K562 (cell line): ENCODE measurements at regions not wholly inside any gene's neighbourhood (a gene's known extent, or its start where the extent isn't known, plus 50 kb on each side); places are given as distances from the start of the nearest gene placed in this dataset.

ENCODE experiments used
- ATAC-seq: fragments of 200-7000 bp; cut with Tn5 transposase; 3 replicates; pipeline ENCODE4 v1.9.1; 2020; ENCODE audit warnings: moderate library complexity
- BruUV-seq: library from RNA; stranded (reverse); fragments of 400-500 nt; replicated peaks from 2 replicates; lab custom pipeline; 2021; lab: Mats Ljungman, UMichigan
- CTCF ChIA-PET: fragments of 300-600 bp; formaldehyde crosslinking; extraction: SDS; loops from one replicate; lab custom pipeline; 2021; ENCODE audit warnings: low intra/inter-chr PET ratio; lab: Yijun Ruan, JAX
- POLR2A ChIA-PET: fragments of 300-600, 350-650 bp; sonication (Branson Sonifier 250); formaldehyde crosslinking; extraction: SDS; loops from one replicate; lab custom pipeline; 2021; ENCODE audit warnings: antibody characterized with exemption, inconsistent platforms; lab: Yijun Ruan, JAX
- DNase-seq, 4 experiments: peaks; one replicate each; pipeline versions ENCODE4 v3.0.0 to v3.0.0-alpha.2; 2011 to 2018; ENCODE audit warnings: low spot score in 3 of 4, mixed read lengths in 3 of 4; ENCODE audit errors: extremely low read depth in 1 of 4
- FAIRE-seq: peaks from 2 replicates; lab custom pipeline; 2011; peaks lifted over from hg19 to GRCh38; lab: Jason Lieb, UNC
- H2AFZ ChIP-seq: 2 replicates; pipeline ENCODE4 v1.6.0; 2011; ENCODE audit warnings: low read depth, low read length, control low read depth, inconsistent platforms
- H3K27ac ChIP-seq: fragments of 200-600 bp; 3 replicates; pipeline ENCODE4 v1.8.0; 2011; ENCODE audit warnings: low read depth, mild to moderate bottlenecking, control low read depth, inconsistent platforms, low read length, moderate library complexity, mixed read lengths; ENCODE audit errors: extremely low read depth
- H3K27me3 ChIP-seq, 2 experiments: fragments of 300-600 bp in 1 of 2; 2 replicates in 1 of 2; 3 replicates in 1 of 2; pipeline versions ENCODE4 v1.6.0 to v1.8.0; 2011; ENCODE audit warnings: inconsistent platforms in 2 of 2, low read length in 2 of 2, mild to moderate bottlenecking in 1 of 2, mixed read lengths in 1 of 2, moderate library complexity in 1 of 2; ENCODE audit not compliant: control insufficient read depth in 2 of 2, insufficient read depth in 2 of 2
- H3K36me3 ChIP-seq: fragments of 300-600 bp; 3 replicates; pipeline ENCODE4 v1.8.0; 2011; ENCODE audit warnings: mild to moderate bottlenecking, low read length, inconsistent platforms; ENCODE audit not compliant: control insufficient read depth, insufficient read depth
- H3K4me1 ChIP-seq, 2 experiments: fragments of 200-600 bp in 1 of 2; replicated peaks in 1 of 2; 2 replicates in 1 of 2; 3 replicates in 1 of 2; pipeline versions ENCODE4 v1.5.1 to v1.8.0; 2011; ENCODE audit warnings: inconsistent platforms in 2 of 2, low read length in 2 of 2, mild to moderate bottlenecking in 1 of 2, mixed read lengths in 1 of 2, moderate library complexity in 1 of 2; ENCODE audit not compliant: control insufficient read depth in 2 of 2, insufficient read depth in 2 of 2
- H3K4me2 ChIP-seq: 2 replicates; pipeline ENCODE4 v1.6.1; 2011; ENCODE audit warnings: low read length, control low read depth, inconsistent platforms, mixed read lengths; ENCODE audit not compliant: insufficient read depth
- H3K4me3 ChIP-seq: fragments of 200-600 bp; sonication (generic), shearing (Covaris generic); 2 replicates; pipeline ENCODE4 v1.5.1; 2016; ENCODE audit warnings: control low read depth, inconsistent platforms
- H3K79me2 ChIP-seq: fragments of 200-600 bp; 3 replicates; pipeline ENCODE4 v1.8.0; 2011; ENCODE audit warnings: low read length, inconsistent platforms; ENCODE audit not compliant: control insufficient read depth, insufficient read depth
- H3K9ac ChIP-seq, 2 experiments: 2 replicates each; pipeline versions ENCODE4 v1.6.0 to v1.6.1; 2011; ENCODE audit warnings: low read depth in 2 of 2, low read length in 2 of 2, control low read depth in 1 of 2, inconsistent platforms in 1 of 2, mild to moderate bottlenecking in 1 of 2, mixed read lengths in 1 of 2; ENCODE audit not compliant: insufficient read depth in 1 of 2
- H3K9me1 ChIP-seq: one replicate; pipeline ENCODE4 v1.6.0; 2011; ENCODE audit warnings: inconsistent platforms, mild to moderate bottlenecking, low read length, moderate library complexity; ENCODE audit not compliant: control insufficient read depth, insufficient read depth
- H3K9me3 ChIP-seq: replicated peaks from 2 replicates; pipeline ENCODE4 v1.5.1; 2011; ENCODE audit warnings: low read depth, low read length, inconsistent platforms; ENCODE audit not compliant: control insufficient read depth, insufficient read depth
- H4K20me1 ChIP-seq: replicated peaks from 2 replicates; pipeline ENCODE4 v1.6.1; 2011; ENCODE audit warnings: low read length, inconsistent platforms, mixed read lengths; ENCODE audit not compliant: control insufficient read depth, insufficient read depth
- CHCHD3 ChIP-seq: fragments of 250-450 bp; sonication (Bioruptor Pico); IDR thresholded peaks from 2 replicates; pipeline ENCODE4 v2.1.2; 2022; ENCODE audit warnings: mild to moderate bottlenecking
- DACH1 ChIP-seq: fragments of 450-650 bp; IDR thresholded peaks from 2 replicates; pipeline ENCODE4 v1.6.1; 2018; ENCODE audit not compliant: partially characterized antibody
- DPF2 ChIP-seq: fragments of 450-650 bp; IDR thresholded peaks from 2 replicates; pipeline ENCODE4 v1.6.1; 2016
- GABPB1 ChIP-seq: sonication (generic); formaldehyde crosslinking; IDR thresholded peaks from 2 replicates; pipeline ENCODE4 v1.8.0; 2022; ENCODE audit warnings: mild to moderate bottlenecking, missing genetic modification reagents
- HOXB6 ChIP-seq: fragments of 250-450 bp; sonication (Bioruptor Pico); IDR thresholded peaks from 2 replicates; pipeline ENCODE4 v1.5.1; 2022; ENCODE audit warnings: mild to moderate bottlenecking, borderline replicate concordance
- KLF6 ChIP-seq: fragments of 250-450 bp; sonication (Bioruptor Pico); IDR thresholded peaks from 2 replicates; pipeline ENCODE4 v1.4.0; 2020; ENCODE audit warnings: mild to moderate bottlenecking, moderate library complexity, borderline replicate concordance
- MEF2D ChIP-seq: conservative IDR thresholded peaks from 2 replicates; pipeline ENCODE4 v1.6.1; 2016; ENCODE audit warnings: low read depth, missing genetic modification characterization, missing compliant biosample characterization
- OTX1 ChIP-seq: fragments of 450-650 bp; formaldehyde crosslinking; IDR thresholded peaks from 2 replicates; pipeline ENCODE4 v1.4.0; 2022; ENCODE audit warnings: mild to moderate bottlenecking
- PATZ1 ChIP-seq: fragments of 250-450 bp; sonication (Bioruptor Pico); IDR thresholded peaks from 2 replicates; pipeline ENCODE4 v1.5.0; 2020; ENCODE audit warnings: mild to moderate bottlenecking, borderline replicate concordance
- PCBP1 ChIP-seq: fragments of 200-400 bp; formaldehyde crosslinking; IDR thresholded peaks from 2 replicates; pipeline ENCODE4 v1.6.1; 2018; ENCODE audit warnings: mild to moderate bottlenecking, low read depth, low read length; ENCODE audit not compliant: poor library complexity, severe bottlenecking
- PHB ChIP-seq: fragments of 250-450 bp; sonication (Bioruptor Pico); IDR thresholded peaks from 2 replicates; pipeline ENCODE4 v1.5.0; 2021
- PTBP1 ChIP-seq: fragments of 200-400 bp; formaldehyde crosslinking; IDR thresholded peaks from 2 replicates; pipeline ENCODE4 v1.6.1; 2017; ENCODE audit warnings: low read depth, low read length
- SRSF9 ChIP-seq: fragments of 200-400 bp; formaldehyde crosslinking; IDR thresholded peaks from 2 replicates; pipeline ENCODE4 v1.6.1; 2017; ENCODE audit warnings: low read depth, low read length, borderline replicate concordance
- TAF7 ChIP-seq: fragments of 450-650 bp; IDR thresholded peaks from 2 replicates; pipeline ENCODE4 v1.6.1; 2016; ENCODE audit warnings: missing genetic modification characterization, missing compliant biosample characterization
- TAF9B ChIP-seq: fragments of 450-650 bp; IDR thresholded peaks from 2 replicates; pipeline ENCODE4 v1.6.1; 2018; ENCODE audit warnings: mild to moderate bottlenecking; ENCODE audit not compliant: partially characterized antibody
- TCF7 ChIP-seq: sonication (generic); IDR thresholded peaks from 2 replicates; pipeline ENCODE4 v1.6.1; 2016; ENCODE audit warnings: antibody characterized with exemption, borderline replicate concordance
- TFAM ChIP-seq: fragments of 250-450 bp; sonication (Bioruptor Pico); conservative IDR thresholded peaks from 2 replicates; pipeline ENCODE4 v1.5.0; 2021; ENCODE audit warnings: mild to moderate bottlenecking, moderate library complexity
- ZFPM2 ChIP-seq: fragments of 250-450 bp; sonication (Bioruptor Pico); IDR thresholded peaks from 2 replicates; pipeline ENCODE4 v1.5.1; 2022; ENCODE audit warnings: mild to moderate bottlenecking
- ZNF274 ChIP-seq: IDR thresholded peaks from 2 replicates; pipeline ENCODE4 v1.6.1; 2011; ENCODE audit warnings: low read depth, mild to moderate bottlenecking, low read length, moderate library complexity, borderline replicate concordance
- ZNF695 ChIP-seq: fragments of 450-650 bp; formaldehyde crosslinking; IDR thresholded peaks from 2 replicates; pipeline ENCODE4 v1.4.0; 2020; ENCODE audit warnings: mild to moderate bottlenecking, moderate library complexity
- WGBS: fragments of 100-300 bp; shearing (Covaris generic); methylation state at CpG from one replicate; pipeline ENCODE4 v1.1.6; 2016; ENCODE audit warnings: low coverage, mixed read lengths; ENCODE audit not compliant: insufficient coverage; ENCODE audit errors: missing lambda C conversion rate; 5-methylcytosine and 5-hydroxymethylcytosine counted together
- in situ Hi-C: fragments of 300-500 bp; cut with MboI; formaldehyde crosslinking; loops from 4 replicates; pipeline ENCODE4 v1.15.0; 2018; ENCODE audit warnings: inconsistent platforms, mixed read lengths
- intact Hi-C: fragments of 100-400 bp; cut with micrococcal nuclease; formaldehyde crosslinking; loops from 2 replicates; pipeline ENCODE4 v1.14.2; 2022

- no peaks in the 10 kb centered on the region; a peak in 2 of 5 replicates for H3K27me3 ChIP-seq
- H3K4me2 ChIP-seq: no peak overlapping the region
- DNase-seq: no peak
- BruUV-seq: no TSS peak
- CTCF ChIA-PET: no interaction called here
- H3K4me1 ChIP-seq: no peaks in the 10 kb centered on the region
- H2AFZ ChIP-seq: no peak overlapping the region
- no peak overlapping the region for H3K9ac ChIP-seq
- no peaks in the 10 kb centered on the region for H3K9me1 ChIP-seq
- no peaks in the 10 kb centered on the region for H3K79me2 ChIP-seq
- H3K4me3 ChIP-seq: no peak overlapping the region
- in situ Hi-C loops: loop anchor here (25.0 kb wide), 2 partner anchors 498 to 948 kb away; partner anchors contain the start of gene PRIM2
- WGBS: 1% methylated on average over 5 of the region's 5 CpGs
- H3K27ac ChIP-seq: no peak overlapping the region
- no peaks in the 10 kb centered on the region for H3K9me3 ChIP-seq
- POLR2A ChIA-PET: interaction anchor here (1.1 to 1.5 kb wide), 2 partner anchors 23 to 179 kb away, joined by 3 to 6 read pairs; no protein-coding TSS in a partner anchor
- no peaks in the 10 kb centered on the region for H3K36me3 ChIP-seq
- intact Hi-C loops: loop anchor here (10.0 kb wide), 1 partner anchor 951 kb away; the partner anchor contains the start of gene PRIM2
- H4K20me1 ChIP-seq: no peaks in the 10 kb centered on the region
- no peak for TF ChIP-seq TAF9B
- TF ChIP-seq ZNF274: no peak
- TF ChIP-seq TCF7: no peak
- TF ChIP-seq PHB: no peak
- TF ChIP-seq MEF2D: no peak
- no peak for TF ChIP-seq TFAM (CRISPR knock-in tag)
- no peak for TF ChIP-seq HOXB6 (CRISPR knock-in tag)
- no peak for TF ChIP-seq DPF2
- TF ChIP-seq GABPB1 (CRISPR knock-in tag): no peak
- TF ChIP-seq PCBP1: no peak
- no peak for TF ChIP-seq PATZ1
- no peak for TF ChIP-seq PTBP1
- TF ChIP-seq TAF7 (tag): no peak
- TF ChIP-seq OTX1 (CRISPR knock-in tag): no peak
- no peak for TF ChIP-seq KLF6
- no peak for TF ChIP-seq SRSF9
- no peak for TF ChIP-seq ZFPM2 (CRISPR knock-in tag)
- no peak for TF ChIP-seq CHCHD3
- TF ChIP-seq ZNF695 (CRISPR knock-in tag): no peak
- TF ChIP-seq DACH1: no peak
- ATAC-seq: no peak
- FAIRE-seq: no peak
Measured at GRCh38 chr6:56363796-56364430, 116.5 kb upstream of the COL21A1 start.
